Neural crest cell (in vitro differentiated cells): ENCODE measurements at regions not wholly inside any gene's neighbourhood (a gene's known extent, or its start where the extent isn't known, plus 50 kb on each side); places are given as distances from the start of the nearest gene placed in this dataset.

ENCODE experiments used
- DNase-seq: peaks from one replicate; pipeline ENCODE4 v3.0.0; 2021; ENCODE audit warnings: low read depth, mixed read lengths, low spot score
- H3K27ac Mint-ChIP-seq: one replicate; pipeline ENCODE4 v1.8.0; 2021; ENCODE audit warnings: mild to moderate bottlenecking, mixed read lengths; ENCODE audit not compliant: unreplicated experiment
- H3K27me3 Mint-ChIP-seq: 2 replicates; pipeline ENCODE4 v1.8.0; 2021; ENCODE audit warnings: low read depth, mild to moderate bottlenecking, mixed read lengths
- H3K36me3 Mint-ChIP-seq: 2 replicates; pipeline ENCODE4 v1.8.0; 2021; ENCODE audit warnings: low read depth, mild to moderate bottlenecking, mixed read lengths
- H3K4me1 Mint-ChIP-seq: 2 replicates; pipeline ENCODE4 v1.8.0; 2021; ENCODE audit warnings: mixed read lengths
- H3K4me3 Mint-ChIP-seq: one replicate; pipeline ENCODE4 v1.8.0; 2021; ENCODE audit warnings: mild to moderate bottlenecking, mixed read lengths
- H3K9me3 Mint-ChIP-seq: 2 replicates; pipeline ENCODE4 v1.8.0; 2021; ENCODE audit warnings: mixed read lengths
- CTCF ChIP-seq: fragments of 200-600 bp; sonication (generic); conservative IDR thresholded peaks from 2 replicates; pipeline ENCODE4 v1.5.0; 2021; ENCODE audit warnings: antibody characterized with exemption, mild to moderate bottlenecking

GRCh38 chr2:147483911-147484310, 360.9 kb upstream of the ACVR2A start:
- Mint-ChIP-seq H3K4me1 (no peaks in the 10 kb centered on the region), H3K36me3 (no peaks in the 10 kb centered on the region), H3K9me3 (no peaks in the 10 kb centered on the region), H3K27ac (no peak overlapping the region), H3K4me3 (no peak overlapping the region), H3K27me3 (peaks cover 4% of the 10 kb centered on the region)
- TF ChIP-seq CTCF: no peak
- no peak for DNase-seq

GRCh38 chr2:147482916-147483669, 361.7 kb upstream of the ACVR2A start:
- Mint-ChIP-seq H3K36me3 (no peaks in the 10 kb centered on the region), H3K4me1 (no peaks in the 10 kb centered on the region), H3K4me3 (no peak overlapping the region), H3K27me3 (peaks cover 4% of the 10 kb centered on the region), H3K27ac (no peak overlapping the region), H3K9me3 (no peaks in the 10 kb centered on the region)
- DNase-seq: no peak
- TF ChIP-seq CTCF: no peak

GRCh38 chr2:147482111-147482895, 362.5 kb upstream of the ACVR2A start:
- Mint-ChIP-seq H3K27ac (no peak overlapping the region), H3K36me3 (no peaks in the 10 kb centered on the region), H3K9me3 (no peaks in the 10 kb centered on the region), H3K4me1 (no peaks in the 10 kb centered on the region), H3K4me3 (no peak overlapping the region), H3K27me3 (no peaks in the 10 kb centered on the region)
- no peak for TF ChIP-seq CTCF
- DNase-seq: no peak

GRCh38 chr2:147479358-147479757, 365.5 kb upstream of the ACVR2A start:
- Mint-ChIP-seq H3K4me3 (no peak overlapping the region), H3K9me3 (no peaks in the 10 kb centered on the region), H3K27me3 (peaks cover 4% of the 10 kb centered on the region), H3K27ac (no peak overlapping the region), H3K4me1 (no peaks in the 10 kb centered on the region), H3K36me3 (no peaks in the 10 kb centered on the region)
- no peak for TF ChIP-seq CTCF
- no peak for DNase-seq

GRCh38 chr2:147473075-147473474, 371.8 kb upstream of the ACVR2A start:
- H3K4me3 Mint-ChIP-seq: no peak overlapping the region
- peaks cover 19% of the 10 kb centered on the region for H3K4me1 Mint-ChIP-seq
- no peak overlapping the region for H3K27ac Mint-ChIP-seq
- TF ChIP-seq CTCF: no peak
- H3K36me3 Mint-ChIP-seq: no peaks in the 10 kb centered on the region
- H3K9me3 Mint-ChIP-seq: peaks cover 5% of the 10 kb centered on the region
- peaks cover 4% of the 10 kb centered on the region for H3K27me3 Mint-ChIP-seq
- DNase-seq: no peak
